HepG2 (cell line): ENCODE measurements at regions not wholly inside any gene's neighbourhood (a gene's known extent, or its start where the extent isn't known, plus 50 kb on each side); places are given as distances from the start of the nearest gene placed in this dataset.

ENCODE experiments used
- ATAC-seq: fragments of 200-7000 bp; cut with Tn5 transposase; 3 replicates; pipeline ENCODE4 v1.9.1; 2020; ENCODE audit warnings: mild to moderate bottlenecking, moderate library complexity
- BruUV-seq: library from RNA; stranded (reverse); fragments of 400-500 nt; replicated peaks from 2 replicates; lab custom pipeline; 2021; lab: Mats Ljungman, UMichigan
- CTCF ChIA-PET: fragments of 300-600 bp; formaldehyde crosslinking; extraction: SDS; loops from one replicate; lab custom pipeline; 2021; ENCODE audit warnings: low total read pairs, inconsistent platforms, low intra/inter-chr PET ratio; lab: Yijun Ruan, JAX
- POLR2A ChIA-PET: fragments of 350-600 bp; sonication (Branson Sonifier 250); formaldehyde crosslinking; loops from one replicate; lab custom pipeline; 2020; ENCODE audit warnings: antibody characterized with exemption, inconsistent platforms; lab: Yijun Ruan, JAX
- DNase-seq: peaks from one replicate; pipeline ENCODE4 v3.0.0-alpha.2; 2015; ENCODE audit warnings: low spot score
- FAIRE-seq: peaks from 3 replicates; lab custom pipeline; 2011; peaks lifted over from hg19 to GRCh38; lab: Jason Lieb, UNC
- H2AFZ ChIP-seq: one replicate; pipeline ENCODE4 v1.6.1; 2011; ENCODE audit warnings: low read length, inconsistent platforms
- H3K27ac ChIP-seq: fragments of 300-600 bp; 3 replicates; pipeline ENCODE4 v1.8.0; 2011; ENCODE audit warnings: mixed run types, mild to moderate bottlenecking, mixed read lengths, low read length, inconsistent platforms; ENCODE audit not compliant: insufficient read depth; ENCODE audit errors: extremely low read length
- H3K27me3 ChIP-seq, 2 experiments: fragments of 200-600 bp in 1 of 2; 2 replicates in 1 of 2; 3 replicates in 1 of 2; pipeline versions ENCODE4 v1.6.0 to v1.8.0; 2011; ENCODE audit warnings: low read length in 2 of 2, mild to moderate bottlenecking in 2 of 2, moderate library complexity in 2 of 2, inconsistent platforms in 1 of 2; ENCODE audit not compliant: insufficient read depth in 2 of 2, control insufficient read depth in 1 of 2
- H3K36me3 ChIP-seq, 2 experiments: fragments of 200-600 bp in 1 of 2; replicated peaks in 1 of 2; 2 replicates in 1 of 2; 3 replicates in 1 of 2; pipeline versions ENCODE4 v1.5.1 to v1.8.0; 2011; ENCODE audit warnings: low read length in 2 of 2, inconsistent platforms in 1 of 2; ENCODE audit not compliant: insufficient read depth in 2 of 2, control insufficient read depth in 1 of 2
- H3K4me1 ChIP-seq: 2 replicates; pipeline ENCODE4 v1.5.1; 2012; ENCODE audit warnings: low read length, inconsistent platforms; ENCODE audit not compliant: insufficient read depth
- H3K4me2 ChIP-seq: 2 replicates; pipeline ENCODE4 v1.6.0; 2011; ENCODE audit warnings: low read depth, low read length, inconsistent platforms
- H3K4me3 ChIP-seq, 3 experiments: fragments of 200-600 bp in 1 of 3; sonication (generic), shearing (Covaris generic) in 1 of 3; replicated peaks in 1 of 3; 2 replicates each; pipeline ENCODE4 v1.5.1; 2011 to 2016; ENCODE audit warnings: low read length in 3 of 3, inconsistent platforms in 2 of 3, low read depth in 2 of 3, mild to moderate bottlenecking in 2 of 3, control low read depth in 1 of 3, mixed read lengths in 1 of 3; ENCODE audit not compliant: insufficient read depth in 1 of 3
- H3K79me2 ChIP-seq: one replicate; pipeline ENCODE4 v1.6.1; 2011; ENCODE audit warnings: low read length, inconsistent platforms; ENCODE audit not compliant: insufficient read depth
- H3K9ac ChIP-seq: 2 replicates; pipeline ENCODE4 v1.6.0; 2011; ENCODE audit warnings: mild to moderate bottlenecking, low read depth, low read length, inconsistent platforms; ENCODE audit not compliant: insufficient read depth
- H3K9me3 ChIP-seq: 2 replicates; pipeline ENCODE4 v1.5.1; 2012; ENCODE audit warnings: mild to moderate bottlenecking, low read length
- H4K20me1 ChIP-seq: 2 replicates; pipeline ENCODE4 v1.6.0; 2011; ENCODE audit warnings: inconsistent platforms, mild to moderate bottlenecking, low read length, moderate library complexity; ENCODE audit not compliant: insufficient read depth
- ATF1 ChIP-seq: IDR thresholded peaks from 2 replicates; pipeline ENCODE4 v1.6.1; 2016; ENCODE audit warnings: mild to moderate bottlenecking, control low read depth
- CC2D1A ChIP-seq: sonication (generic); formaldehyde crosslinking; IDR thresholded peaks from 2 replicates; pipeline ENCODE4 v1.8.1; 2023; ENCODE audit warnings: mild to moderate bottlenecking, missing genetic modification reagents
- CEBPB ChIP-seq: IDR thresholded peaks from 2 replicates; pipeline ENCODE4 v1.6.1; 2011; ENCODE audit warnings: low read depth, low read length, improper control_type of control experiment, borderline replicate concordance
- THAP9 ChIP-seq: sonication (generic); formaldehyde crosslinking; IDR thresholded peaks from 2 replicates; pipeline ENCODE4; 2020; ENCODE audit warnings: missing genetic modification reagents, mild to moderate bottlenecking, borderline replicate concordance
- ZFP36L1 ChIP-seq: sonication (generic); formaldehyde crosslinking; IDR thresholded peaks from 2 replicates; pipeline ENCODE4 v1.8.0; 2022; ENCODE audit warnings: mild to moderate bottlenecking, missing genetic modification reagents, moderate library complexity
- ZNF136 ChIP-seq: sonication (generic); formaldehyde crosslinking; IDR thresholded peaks from 2 replicates; pipeline ENCODE4 v1.8.1; 2022; ENCODE audit warnings: low read depth, mild to moderate bottlenecking, moderate library complexity, missing genetic modification reagents
- ZNF556 ChIP-seq: sonication (generic); formaldehyde crosslinking; IDR thresholded peaks from 2 replicates; pipeline ENCODE4 v1.4.0; 2020; ENCODE audit warnings: mild to moderate bottlenecking, missing genetic modification reagents, borderline replicate concordance
- ZNF557 ChIP-seq: sonication (generic); formaldehyde crosslinking; IDR thresholded peaks from 2 replicates; pipeline ENCODE4 v1.4.0; 2020; ENCODE audit warnings: missing genetic modification reagents
- ZNF7 ChIP-seq: IDR thresholded peaks from 2 replicates; pipeline ENCODE4 v1.6.1; 2016; ENCODE audit warnings: missing biosample characterization, missing genetic modification reagents
- ZNF839 ChIP-seq: sonication (generic); formaldehyde crosslinking; IDR thresholded peaks from 2 replicates; pipeline ENCODE4 v1.4.0; 2020; ENCODE audit warnings: missing genetic modification reagents, mild to moderate bottlenecking, borderline replicate concordance
- WGBS: methylation state at CpG from one replicate; pipeline ENCODE4 v1.1.6; 2017; ENCODE audit warnings: low lambda C conversion rate; 5-methylcytosine and 5-hydroxymethylcytosine counted together
- in situ Hi-C: cut with HindIII; loops from 2 replicates; pipeline ENCODE4 v1.10.0; 2017; ENCODE audit warnings: low pct_unique_long_range_greater_than_20kb; ENCODE audit not compliant: extremely low pct_ligation_motif_present
- intact Hi-C: fragments of 100-400 bp; cut with micrococcal nuclease; formaldehyde crosslinking; loops from one replicate; pipeline ENCODE4 v1.10.0; 2022; ENCODE audit not compliant: unreplicated experiment
- TF ChIP-seq, protein P1 (sequence below): sonication (generic); formaldehyde crosslinking; IDR thresholded peaks from 2 replicates; pipeline ENCODE4 v1.5.0; 2020; ENCODE audit warnings: missing genetic modification reagents
- TF ChIP-seq, protein P2 (sequence below): sonication (generic); formaldehyde crosslinking; conservative IDR thresholded peaks from 2 replicates; pipeline ENCODE4 v1.4.0; 2020; ENCODE audit warnings: missing genetic modification reagents
- TF ChIP-seq, protein P3 (sequence below): sonication (generic); formaldehyde crosslinking; IDR thresholded peaks from 2 replicates; pipeline ENCODE4 v1.5.1; 2020; ENCODE audit warnings: missing genetic modification reagents, mild to moderate bottlenecking, borderline replicate concordance
- TF ChIP-seq, protein P4 (sequence below): sonication (generic); formaldehyde crosslinking; IDR thresholded peaks from 2 replicates; pipeline ENCODE4 v1.8.1; 2023; ENCODE audit warnings: mild to moderate bottlenecking, inconsistent platforms, moderate library complexity, missing genetic modification reagents, borderline replicate concordance

DNA sequence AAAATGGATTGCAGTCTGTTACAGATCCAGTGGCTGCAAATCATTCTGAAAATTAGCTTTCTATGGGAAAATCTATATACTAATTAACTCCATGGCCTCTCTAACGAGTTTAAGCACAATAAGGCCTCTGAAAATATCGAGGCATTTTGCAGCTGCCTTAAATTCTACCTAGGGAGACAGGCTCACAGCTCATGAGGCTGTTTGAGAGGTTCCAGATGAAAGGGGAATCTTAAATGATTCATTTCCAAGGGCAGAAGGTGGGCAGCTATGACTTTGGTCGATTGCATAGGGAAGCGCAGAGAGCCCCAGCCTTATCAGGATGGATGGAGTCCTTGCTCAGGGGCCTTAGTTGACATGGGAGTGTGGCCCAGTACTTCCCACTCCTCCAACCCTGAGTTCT, 216.8 kb upstream of the POU3F1 start:
- Histone ChIP-seq H3K4me3 (no peak overlapping the region), H4K20me1 (no peaks in the 10 kb centered on the region), H3K27ac (no peak overlapping the region), H3K79me2 (no peaks in the 10 kb centered on the region), H3K36me3 (no peaks in the 10 kb centered on the region), H3K9ac (no peak overlapping the region), H3K9me3 (no peaks in the 10 kb centered on the region)
- CTCF ChIA-PET: no interaction called here
- no TSS peak for BruUV-seq
- TF ChIP-seq ZNF556: no peak
- TF ChIP-seq, protein P1, sequence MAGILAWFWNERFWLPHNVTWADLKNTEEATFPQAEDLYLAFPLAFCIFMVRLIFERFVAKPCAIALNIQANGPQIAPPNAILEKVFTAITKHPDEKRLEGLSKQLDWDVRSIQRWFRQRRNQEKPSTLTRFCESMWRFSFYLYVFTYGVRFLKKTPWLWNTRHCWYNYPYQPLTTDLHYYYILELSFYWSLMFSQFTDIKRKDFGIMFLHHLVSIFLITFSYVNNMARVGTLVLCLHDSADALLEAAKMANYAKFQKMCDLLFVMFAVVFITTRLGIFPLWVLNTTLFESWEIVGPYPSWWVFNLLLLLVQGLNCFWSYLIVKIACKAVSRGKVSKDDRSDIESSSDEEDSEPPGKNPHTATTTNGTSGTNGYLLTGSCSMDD (CRISPR knock-in tag): no peak
- TF ChIP-seq, protein P2, sequence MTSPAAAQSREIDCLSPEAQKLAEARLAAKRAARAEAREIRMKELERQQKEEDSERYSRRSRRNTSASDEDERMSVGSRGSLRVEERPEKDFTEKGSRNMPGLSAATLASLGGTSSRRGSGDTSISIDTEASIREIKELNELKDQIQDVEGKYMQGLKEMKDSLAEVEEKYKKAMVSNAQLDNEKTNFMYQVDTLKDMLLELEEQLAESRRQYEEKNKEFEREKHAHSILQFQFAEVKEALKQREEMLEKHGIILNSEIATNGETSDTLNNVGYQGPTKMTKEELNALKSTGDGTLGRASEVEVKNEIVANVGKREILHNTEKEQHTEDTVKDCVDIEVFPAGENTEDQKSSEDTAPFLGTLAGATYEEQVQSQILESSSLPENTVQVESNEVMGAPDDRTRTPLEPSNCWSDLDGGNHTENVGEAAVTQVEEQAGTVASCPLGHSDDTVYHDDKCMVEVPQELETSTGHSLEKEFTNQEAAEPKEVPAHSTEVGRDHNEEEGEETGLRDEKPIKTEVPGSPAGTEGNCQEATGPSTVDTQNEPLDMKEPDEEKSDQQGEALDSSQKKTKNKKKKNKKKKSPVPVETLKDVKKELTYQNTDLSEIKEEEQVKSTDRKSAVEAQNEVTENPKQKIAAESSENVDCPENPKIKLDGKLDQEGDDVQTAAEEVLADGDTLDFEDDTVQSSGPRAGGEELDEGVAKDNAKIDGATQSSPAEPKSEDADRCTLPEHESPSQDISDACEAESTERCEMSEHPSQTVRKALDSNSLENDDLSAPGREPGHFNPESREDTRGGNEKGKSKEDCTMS: no peak
- TF ChIP-seq, protein P3, sequence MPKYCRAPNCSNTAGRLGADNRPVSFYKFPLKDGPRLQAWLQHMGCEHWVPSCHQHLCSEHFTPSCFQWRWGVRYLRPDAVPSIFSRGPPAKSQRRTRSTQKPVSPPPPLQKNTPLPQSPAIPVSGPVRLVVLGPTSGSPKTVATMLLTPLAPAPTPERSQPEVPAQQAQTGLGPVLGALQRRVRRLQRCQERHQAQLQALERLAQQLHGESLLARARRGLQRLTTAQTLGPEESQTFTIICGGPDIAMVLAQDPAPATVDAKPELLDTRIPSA (CRISPR knock-in tag): no peak
- TF ChIP-seq ZNF136: no peak
- no peak for TF ChIP-seq CEBPB
- no peak for TF ChIP-seq ZFP36L1 (CRISPR knock-in tag)
- TF ChIP-seq CC2D1A (CRISPR knock-in tag): no peak
- no peak for TF ChIP-seq ZNF839 (CRISPR knock-in tag)
- no peak for TF ChIP-seq ATF1
- TF ChIP-seq ZNF7: no peak
- TF ChIP-seq ZNF557 (CRISPR knock-in tag): no peak
- TF ChIP-seq, protein P4, sequence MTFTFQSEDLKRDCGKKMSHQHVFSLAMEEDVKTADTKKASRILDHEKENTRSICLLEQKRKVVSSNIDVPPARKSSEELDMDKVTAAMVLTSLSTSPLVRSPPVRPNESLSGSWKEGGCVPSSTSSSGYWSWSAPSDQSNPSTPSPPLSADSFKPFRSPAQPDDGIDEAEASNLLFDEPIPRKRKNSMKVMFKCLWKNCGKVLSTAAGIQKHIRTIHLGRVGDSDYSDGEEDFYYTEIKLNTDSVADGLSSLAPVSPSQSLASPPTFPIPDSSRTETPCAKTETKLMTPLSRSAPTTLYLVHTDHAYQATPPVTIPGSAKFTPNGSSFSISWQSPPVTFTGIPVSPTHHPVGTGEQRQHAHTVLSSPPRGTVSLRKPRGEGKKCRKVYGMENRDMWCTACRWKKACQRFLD (CRISPR knock-in tag): no peak
- TF ChIP-seq THAP9 (CRISPR knock-in tag): no peak
- TF ChIP-seq, all 625 proteins: peak for 0
- no peak overlapping the region for H3K4me2 ChIP-seq
- peaks cover 16% of the 10 kb centered on the region for H3K4me1 ChIP-seq
- intact Hi-C loops: no loop called here
- POLR2A ChIA-PET: no interaction called here
- in situ Hi-C loops: no loop called here
- no peaks in the 10 kb centered on the region for H3K27me3 ChIP-seq
- ATAC-seq: no peak
- no peak for DNase-seq
- H2AFZ ChIP-seq: no peak overlapping the region
- WGBS: 21% methylated on average over 4 of the region's 4 CpGs
- no peak for FAIRE-seq
